NCI-H1092 treated with DMSO at 0.1 percent for 48 hours (cell line): ENCODE measurements at regions not wholly inside any gene's neighbourhood (a gene's known extent, or its start where the extent isn't known, plus 50 kb on each side); places are given as distances from the start of the nearest gene placed in this dataset.

Experiments
- DNase-seq: peaks from one replicate; lab custom pipeline; 2025; lab: John Stamatoyannopoulos, UW

DNA sequence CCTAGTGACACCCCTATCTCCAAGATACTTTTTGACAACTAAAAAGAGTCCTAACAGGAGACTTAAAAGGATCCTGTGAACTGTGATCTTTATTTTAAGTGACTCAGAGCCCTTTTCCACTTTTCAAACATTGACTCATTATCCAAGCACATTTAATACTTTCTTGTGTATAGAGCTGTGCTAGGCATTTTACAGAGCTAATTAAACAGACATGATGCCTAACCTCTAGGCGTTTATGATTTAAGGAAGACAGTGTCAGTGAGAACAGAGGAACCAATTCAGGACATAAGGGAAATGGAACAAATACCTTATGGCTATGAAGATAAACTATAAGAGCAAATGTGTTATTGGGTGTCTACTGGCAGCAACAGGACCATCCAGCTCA is 282.6 kb downstream of the TPBG start:
- DNase-seq = no peak

DNA sequence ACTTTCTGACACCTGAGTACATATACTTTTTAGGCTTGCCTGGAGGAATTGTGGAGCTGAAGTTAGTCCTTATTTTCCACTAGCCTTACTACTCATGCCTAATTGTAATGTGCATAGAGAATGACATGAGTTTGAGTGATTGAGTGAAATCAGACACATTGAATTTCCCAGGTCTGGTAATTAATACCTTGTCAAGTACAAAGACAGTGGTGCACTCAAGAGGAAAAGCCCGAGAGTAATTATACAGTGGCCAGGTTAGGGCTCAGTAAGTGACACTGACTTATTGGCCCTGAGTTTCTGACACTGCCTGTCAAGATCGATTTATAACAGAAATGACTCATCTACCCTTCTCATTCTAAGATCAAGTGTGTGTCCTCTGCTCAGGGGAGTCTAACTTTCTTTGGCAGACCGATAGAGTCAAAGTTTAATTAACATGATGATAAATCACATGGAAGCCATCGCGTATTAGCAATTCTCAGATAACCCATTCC is 288.3 kb downstream of the TPBG start:
- no peak for DNase-seq

- no peak for DNase-seq
Observed at GRCh38 chr6:82679232-82679631, 315.6 kb downstream of the TPBG start.

GRCh38 chr6:82680192-82680591 is 316.6 kb downstream of the TPBG start:
- DNase-seq = no peak

DNA sequence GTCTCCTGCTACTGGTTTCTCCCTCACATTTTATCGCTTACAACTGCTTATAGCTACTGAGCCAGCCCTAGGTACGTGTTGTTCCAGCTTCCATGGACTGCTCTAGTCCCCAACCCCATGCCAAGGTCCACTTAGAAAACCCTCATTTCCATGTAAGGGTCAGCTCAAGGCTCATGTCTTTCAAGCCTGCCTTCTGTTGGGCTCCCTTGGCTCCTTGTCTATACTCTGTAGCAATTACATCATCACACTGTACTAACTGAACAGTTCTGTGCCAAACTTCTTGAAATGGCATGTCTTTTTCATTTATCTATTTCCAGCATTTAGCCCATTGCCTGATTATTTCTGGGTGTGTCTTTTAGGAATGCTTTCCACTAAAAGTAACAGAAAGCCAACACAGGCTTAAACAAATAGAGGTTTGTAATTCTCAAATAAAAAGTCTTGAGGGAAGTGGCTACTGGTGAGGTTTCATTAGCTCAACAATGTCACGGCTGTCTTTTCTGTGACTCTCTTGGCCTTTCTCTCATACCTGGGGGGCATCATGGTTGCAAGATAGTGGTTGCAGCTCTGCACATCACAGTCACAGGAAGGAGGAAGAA is 317.6 kb downstream of the TPBG start:
- no peak for DNase-seq

DNA sequence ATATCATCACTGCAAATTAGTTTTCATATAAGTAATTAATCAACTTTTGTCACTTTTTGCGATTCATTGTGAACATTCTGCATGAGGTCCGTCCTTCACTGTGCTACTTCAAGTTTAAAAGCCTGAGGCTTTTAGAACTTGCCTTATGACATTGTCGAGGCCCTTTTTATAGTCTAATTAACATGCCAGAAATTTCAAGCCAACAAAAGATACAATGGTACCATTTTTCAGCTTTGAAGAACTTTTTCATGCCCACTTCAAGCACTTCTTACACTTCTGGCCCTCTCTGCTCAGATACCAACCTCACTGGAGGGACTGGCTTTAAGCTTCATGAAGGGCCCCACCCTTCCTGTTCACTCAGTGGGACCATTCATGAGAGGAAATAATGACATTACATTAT is 323.1 kb downstream of the TPBG start:
- no peak for DNase-seq

- no peak for DNase-seq
Observed at GRCh38 chr6:82687855-82688254, 324.2 kb downstream of the TPBG start.

- DNase-seq = no peak
Observed at GRCh38 chr6:82690283-82690682, 326.7 kb downstream of the TPBG start.

DNA sequence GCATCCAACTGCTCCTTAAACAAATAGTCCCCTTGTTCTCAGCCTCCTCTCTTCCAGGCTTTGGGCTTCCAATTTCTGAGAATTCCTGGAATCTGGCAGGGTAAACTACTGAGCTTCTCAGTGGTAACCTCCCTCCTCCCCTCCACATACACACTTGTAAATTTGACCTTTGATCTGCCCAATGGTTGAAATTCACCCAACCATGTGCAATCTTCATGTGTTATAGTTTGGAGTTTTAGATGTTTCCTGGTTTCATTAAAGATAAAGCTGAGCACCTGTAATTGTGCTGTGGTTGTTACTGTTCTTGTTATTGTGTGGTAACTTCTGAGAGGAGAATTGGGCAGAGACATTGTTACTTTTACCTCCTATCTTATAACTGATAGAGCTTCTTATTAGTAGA is 328.4 kb downstream of the TPBG start:
- no peak for DNase-seq

DNA sequence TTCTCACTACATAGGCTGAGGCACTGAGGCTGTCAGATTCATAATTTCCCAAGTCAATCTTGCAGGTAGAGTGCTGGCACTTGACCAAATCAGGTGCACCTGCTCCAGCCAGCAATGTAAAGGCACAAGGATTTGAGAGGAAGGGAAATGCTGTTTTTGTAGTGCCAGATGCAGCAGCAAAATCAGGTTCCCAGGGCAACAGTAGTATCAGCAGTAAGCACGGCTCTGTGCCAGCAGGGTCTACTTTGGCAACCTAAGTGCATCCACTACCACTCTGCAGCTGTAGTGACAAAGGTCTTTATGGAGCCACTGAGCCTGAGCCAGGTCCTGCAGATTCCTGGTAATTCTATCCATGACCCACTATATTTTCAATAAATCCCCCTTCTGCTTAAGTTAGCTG is 329.5 kb downstream of the TPBG start:
- peak; percentile 97 for DNase-seq

- DNase-seq = no peak
Observed at GRCh38 chr6:82701341-82701740, 337.7 kb downstream of the TPBG start.

- no peak for DNase-seq
Observed at GRCh38 chr6:82702574-82702973, 339.0 kb downstream of the TPBG start.

GRCh38 chr6:82703230-82703629 is 339.6 kb downstream of the TPBG start:
- DNase-seq = no peak

GRCh38 chr6:82704045-82704444 is 340.4 kb downstream of the TPBG start:
- no peak for DNase-seq

- no peak for DNase-seq
Observed at GRCh38 chr6:82705579-82705978, 342.0 kb downstream of the TPBG start.

DNA sequence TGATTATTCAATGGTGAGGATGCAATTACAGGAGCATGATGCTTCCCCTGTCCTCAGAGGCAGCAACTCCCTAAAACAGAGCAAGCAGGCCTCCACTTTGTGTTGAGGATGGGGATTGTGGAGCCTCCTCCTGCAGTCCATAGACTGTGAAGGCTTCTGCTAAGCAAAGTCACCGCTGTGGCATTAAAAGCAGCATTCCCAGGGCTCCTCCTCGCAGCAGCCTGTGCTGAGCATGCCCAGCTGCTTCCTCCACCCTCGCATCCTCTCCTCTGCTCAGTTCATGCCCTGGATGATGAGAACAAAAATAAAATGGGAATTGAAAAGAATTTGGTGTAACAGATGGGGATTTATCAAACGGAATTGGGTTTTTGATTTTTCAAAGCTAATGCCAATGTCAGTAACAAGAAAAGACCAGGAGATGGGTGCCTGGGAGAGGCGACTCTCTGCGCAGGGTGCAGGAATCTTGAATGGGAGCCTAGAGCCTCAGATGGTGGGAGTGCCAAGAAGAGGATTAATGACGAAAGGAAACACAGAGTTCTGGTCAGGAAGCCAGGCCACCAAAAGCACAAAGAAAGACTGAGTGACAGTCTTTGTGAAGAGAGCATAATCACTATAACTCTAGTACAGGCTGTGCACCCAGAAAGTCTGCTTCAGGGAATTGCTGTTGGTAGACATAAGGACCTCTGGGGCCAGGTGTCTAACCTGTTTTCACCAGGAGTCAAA is 347.6 kb downstream of the TPBG start:
- no peak for DNase-seq

- DNase-seq = no peak
Observed at GRCh38 chr6:82711971-82712370, 348.4 kb downstream of the TPBG start.

- no peak for DNase-seq
Observed at GRCh38 chr6:82712389-82712788, 348.8 kb downstream of the TPBG start.

DNA sequence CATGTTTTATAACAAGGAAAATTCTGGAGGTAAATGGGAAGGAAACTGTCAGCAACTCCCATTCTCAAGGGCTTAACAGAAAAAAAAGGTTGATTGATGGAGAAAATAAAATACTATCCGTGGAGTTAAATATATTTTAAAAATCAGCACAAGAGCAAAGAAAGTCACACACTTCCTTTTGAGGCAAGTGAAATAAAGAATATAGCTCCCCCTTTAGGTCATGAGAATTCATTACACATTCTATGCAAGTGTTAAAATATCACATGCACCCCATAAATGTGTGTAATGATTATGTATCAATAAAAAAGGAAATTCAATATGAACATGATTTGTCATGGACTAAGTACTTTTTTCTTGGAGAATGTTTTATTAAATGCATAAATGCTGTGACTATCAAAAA is 349.2 kb downstream of the TPBG start:
- DNase-seq = peak; percentile 40

DNA sequence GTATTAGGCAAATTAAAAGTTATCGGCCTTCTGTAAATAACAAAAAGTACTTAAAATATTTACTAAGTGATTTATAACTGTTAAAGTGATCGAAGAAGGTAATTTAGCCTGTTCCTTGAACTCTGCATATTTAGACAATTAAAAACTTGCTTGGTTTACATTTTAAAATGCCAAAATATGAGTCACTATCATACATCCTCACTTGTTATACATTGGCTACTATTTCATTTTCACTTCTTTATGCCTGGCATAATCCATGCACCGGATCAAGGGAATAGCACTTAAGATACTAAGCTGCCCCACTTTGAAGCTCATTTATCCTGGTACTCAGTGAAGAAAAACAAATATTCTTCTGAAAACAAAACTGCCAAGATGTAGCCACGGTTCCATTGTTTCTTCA is 344.6 kb downstream of the UBE3D start:
- DNase-seq = no peak

DNA sequence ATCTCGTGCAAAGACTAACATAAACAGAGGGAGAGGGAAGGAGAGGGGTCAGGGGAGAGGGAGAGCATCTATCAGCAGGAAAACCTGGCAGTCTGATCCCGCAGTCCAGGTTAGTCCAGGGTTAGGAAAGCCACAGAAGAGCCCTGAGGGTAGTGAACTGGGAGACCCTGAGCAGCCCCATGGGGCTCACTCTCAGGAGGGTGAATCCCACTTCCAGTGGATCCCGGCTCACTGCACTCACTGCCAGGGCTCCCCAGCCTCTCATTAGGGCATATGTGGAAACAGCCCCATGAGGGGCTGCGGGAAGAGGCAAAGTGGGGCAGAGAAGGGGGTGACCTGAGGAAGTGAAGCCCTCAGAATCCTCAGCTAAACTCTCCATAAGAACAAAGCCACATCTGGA is 329.9 kb downstream of the UBE3D start:
- no peak for DNase-seq

- DNase-seq = no peak
Observed at GRCh38 chr6:82737965-82738364, 327.7 kb downstream of the UBE3D start.

DNA sequence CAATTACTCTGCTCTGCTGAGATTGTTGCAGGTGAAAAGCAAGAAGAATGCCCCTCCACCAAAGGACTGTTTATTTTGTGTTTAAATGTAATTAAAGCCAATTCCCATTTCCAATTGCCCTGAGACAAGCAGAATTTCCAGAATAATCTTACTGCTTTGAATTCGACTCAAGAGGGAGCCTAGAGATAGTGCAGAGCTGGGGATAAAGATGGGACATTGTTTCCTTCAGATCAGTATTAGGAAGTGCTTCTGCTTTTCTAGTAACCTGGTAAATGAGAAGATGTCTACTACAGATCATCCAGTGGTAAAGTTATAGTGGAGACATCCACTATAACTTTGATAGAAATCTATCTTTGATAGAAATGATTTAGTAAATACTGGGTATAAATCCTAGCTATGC is 326.9 kb downstream of the UBE3D start:
- no peak for DNase-seq

- DNase-seq = no peak
Observed at GRCh38 chr6:82739303-82739702, 326.3 kb downstream of the UBE3D start.
